Activated CD8-positive, alpha-beta memory T cell treated with anti-CD3 and anti-CD28 coated beads, Interleukin-2, amount 50 U/mL, for 48 hours (primary cell): ENCODE measurements at regions not wholly inside any gene's neighbourhood (a gene's known extent, or its start where the extent isn't known, plus 50 kb on each side); places are given as distances from the start of the nearest gene placed in this dataset.

Experiments
- DNase-seq: peaks from one replicate; pipeline ENCODE4 v3.0.0-alpha.2; 2020

DNA sequence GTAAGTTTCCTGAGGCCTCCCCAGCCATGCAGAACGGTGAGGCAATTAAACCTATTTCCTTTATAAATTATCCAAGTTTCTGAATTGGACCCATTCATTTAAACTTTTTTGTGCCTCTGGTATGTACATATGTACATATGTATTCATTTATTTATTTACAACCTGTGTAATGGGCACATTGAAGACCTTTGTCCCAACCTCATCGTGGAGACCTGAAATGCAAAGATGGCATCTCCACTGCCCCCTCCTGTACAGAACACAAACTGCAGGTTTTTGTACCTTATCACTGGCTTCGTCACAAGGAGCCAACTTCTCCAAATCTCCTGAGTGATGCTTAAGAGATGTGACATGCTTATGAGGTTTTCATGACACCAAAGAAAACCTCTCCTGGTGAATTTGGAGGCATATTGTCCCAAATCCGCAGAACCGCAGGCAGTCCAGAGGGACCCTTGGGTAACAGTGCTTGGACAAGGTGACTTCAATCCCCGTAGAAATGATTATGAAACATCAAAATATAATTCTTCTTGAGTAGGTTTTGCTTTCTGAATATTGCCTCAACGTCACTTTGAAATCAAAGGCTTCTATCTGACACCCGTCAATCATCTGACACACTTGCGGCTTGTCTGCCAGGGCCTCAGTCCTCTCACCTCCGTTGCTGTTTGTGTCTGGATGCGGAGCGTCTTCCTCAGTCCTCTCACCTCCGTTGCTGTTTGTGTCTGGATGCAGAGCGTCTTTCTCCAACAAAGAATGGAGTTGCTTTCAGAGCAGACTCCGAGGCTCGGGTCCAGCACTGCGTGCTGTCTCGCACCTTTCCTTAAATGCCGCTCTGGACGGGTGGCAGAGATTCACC lies 135.0 kb upstream of the IRX4 start:
- no peak for DNase-seq

DNA sequence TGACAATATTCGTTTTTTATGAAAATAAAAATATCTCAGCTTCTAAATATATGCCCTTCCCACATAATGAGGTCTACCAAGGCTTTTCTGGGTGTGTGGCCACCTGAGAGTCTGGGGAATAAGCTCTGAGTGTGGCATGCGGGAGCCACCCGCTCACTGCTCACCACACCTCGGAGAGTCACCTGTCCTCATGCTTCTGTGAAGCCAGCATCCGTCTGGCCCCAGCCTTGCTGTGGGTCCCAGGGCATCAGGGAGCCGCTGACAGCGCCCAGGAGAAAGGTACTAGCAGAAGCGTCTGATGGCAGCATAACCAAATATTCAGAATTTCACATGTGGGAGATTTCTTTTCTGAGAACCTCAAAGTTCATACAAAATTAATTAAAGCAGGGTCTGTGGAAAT lies 133.2 kb upstream of the IRX4 start:
- DNase-seq: no peak

GRCh38 chr5:2015124-2015848 lies 132.6 kb upstream of the IRX4 start:
- DNase-seq: no peak

DNA sequence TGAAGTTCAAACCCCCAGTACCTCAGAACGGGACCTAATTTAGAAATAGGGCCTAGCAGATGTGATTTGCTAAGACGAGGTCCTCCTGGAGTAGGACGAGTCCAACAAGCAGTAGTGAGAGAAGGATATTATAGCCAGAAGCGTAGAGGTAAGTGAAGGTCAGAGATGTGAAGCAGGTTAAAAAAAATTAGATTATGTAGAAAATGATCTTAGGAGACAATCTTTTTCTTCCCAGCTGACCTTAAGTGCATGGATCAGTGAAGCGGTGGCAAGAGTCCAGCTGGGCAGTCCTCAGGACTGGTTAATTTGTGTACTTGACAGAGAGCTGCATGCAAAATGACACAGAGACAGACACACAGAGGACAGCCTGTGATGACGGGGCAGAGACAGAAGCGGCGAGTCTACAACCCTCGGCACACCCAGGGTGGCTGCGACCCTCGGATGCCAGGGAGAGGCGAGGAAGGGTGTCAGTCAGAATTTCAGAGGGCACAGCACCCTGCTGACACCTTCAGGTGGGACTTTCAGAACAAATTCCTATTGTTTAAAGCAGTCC lies 131.4 kb upstream of the IRX4 start:
- DNase-seq: no peak

DNA sequence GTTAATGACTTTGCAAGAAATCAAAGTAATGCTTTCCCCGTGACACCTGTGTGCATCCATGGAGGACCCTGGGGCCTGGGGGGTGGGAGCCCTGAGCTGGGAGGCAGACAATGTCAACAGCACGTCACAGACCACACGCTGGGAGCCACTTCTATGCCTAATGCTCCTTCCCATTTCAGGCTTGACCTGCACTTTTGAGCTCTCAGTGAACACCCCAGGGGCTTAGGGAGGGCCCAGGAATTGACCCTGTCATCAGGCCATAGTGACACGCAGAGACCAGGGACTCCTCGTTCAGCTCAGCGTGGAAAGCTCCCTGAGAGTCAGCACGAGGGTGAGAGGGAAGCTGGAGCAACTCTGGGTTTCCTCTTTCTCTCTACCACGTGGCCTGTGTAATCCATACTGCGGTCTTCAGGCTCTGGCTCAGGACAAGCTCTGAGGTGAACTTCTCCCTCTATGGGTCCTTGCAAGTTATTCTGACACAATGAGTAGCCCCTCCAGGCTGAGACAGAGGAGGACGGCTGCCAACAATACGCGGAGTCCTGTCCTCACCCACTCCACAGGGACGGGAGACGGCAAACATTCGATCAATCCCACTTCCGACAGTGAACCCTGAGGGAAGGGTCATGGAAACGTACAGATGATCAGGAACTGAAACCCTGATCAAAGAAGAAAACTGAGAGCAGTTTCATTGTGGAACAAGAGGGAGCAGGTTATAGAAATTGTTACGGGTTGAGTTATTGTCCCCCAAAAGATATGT lies 130.8 kb upstream of the IRX4 start:
- DNase-seq: no peak

GRCh38 chr5:2012885-2013284 lies 130.2 kb upstream of the IRX4 start:
- no peak for DNase-seq

- no peak for DNase-seq
These were observed 129.0 kb upstream of the IRX4 start for GRCh38 chr5:2011481-2012411.

DNA sequence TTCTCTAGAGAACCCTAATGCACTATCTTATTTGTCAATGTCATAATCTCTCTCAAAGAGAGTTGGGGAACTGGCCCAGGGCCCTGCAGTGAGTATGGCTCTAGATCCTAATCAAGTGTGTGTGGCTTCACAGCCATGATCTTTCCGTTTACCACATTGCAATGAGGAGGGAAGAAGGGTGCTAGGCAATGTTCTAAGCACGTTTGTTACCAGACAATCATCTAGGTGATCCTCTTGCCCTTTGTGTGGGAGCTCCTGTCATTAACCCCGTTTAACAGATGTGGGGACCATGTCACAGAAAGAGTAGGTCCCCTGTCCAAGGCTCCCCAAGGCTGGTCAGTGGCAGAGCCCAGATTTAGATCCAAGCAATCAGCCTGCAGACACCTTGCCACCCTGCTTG lies 128.2 kb upstream of the IRX4 start:
- no peak for DNase-seq

- no peak for DNase-seq
These were observed 127.5 kb upstream of the IRX4 start for GRCh38 chr5:2009986-2010914.

DNA sequence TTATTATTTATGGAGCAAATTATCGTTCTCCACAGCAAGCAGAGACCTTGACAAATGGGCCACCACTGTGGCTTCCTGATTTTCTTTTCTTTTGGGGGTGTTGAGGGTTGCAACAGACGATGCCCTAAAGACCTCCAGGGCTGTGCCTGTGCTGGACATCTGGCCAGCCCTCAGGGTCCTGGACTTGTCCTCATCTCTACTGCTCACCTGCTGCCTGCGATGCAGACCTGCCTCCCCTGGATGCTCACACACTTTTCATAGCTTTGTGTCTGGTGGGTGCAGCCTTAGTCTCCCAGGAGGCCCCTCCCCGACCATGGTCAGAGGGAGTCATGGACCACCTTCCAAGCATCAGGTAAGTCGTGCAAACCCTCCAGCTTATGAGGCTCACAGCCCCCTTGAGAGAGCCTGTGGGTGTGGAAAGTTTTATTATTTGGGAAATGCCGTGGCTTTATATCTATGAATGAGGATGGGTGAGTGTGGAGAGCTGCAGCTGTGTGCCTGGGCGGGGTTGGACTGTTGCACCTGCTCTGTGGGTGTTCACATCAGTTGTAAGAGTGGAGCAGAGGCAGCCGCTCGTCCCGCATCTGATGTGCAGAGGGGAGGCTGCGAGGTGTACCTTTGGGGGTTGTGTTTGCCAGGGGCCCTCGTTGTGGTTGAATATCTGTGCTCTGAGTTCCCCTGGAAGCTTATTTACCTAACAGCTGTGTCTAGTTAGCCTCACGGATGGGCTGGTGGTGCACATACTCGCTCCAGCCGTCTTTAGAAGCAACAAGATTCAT lies 126.3 kb upstream of the IRX4 start:
- DNase-seq: no peak

GRCh38 chr5:2007878-2008501 lies 125.3 kb upstream of the IRX4 start:
- DNase-seq: no peak

DNA sequence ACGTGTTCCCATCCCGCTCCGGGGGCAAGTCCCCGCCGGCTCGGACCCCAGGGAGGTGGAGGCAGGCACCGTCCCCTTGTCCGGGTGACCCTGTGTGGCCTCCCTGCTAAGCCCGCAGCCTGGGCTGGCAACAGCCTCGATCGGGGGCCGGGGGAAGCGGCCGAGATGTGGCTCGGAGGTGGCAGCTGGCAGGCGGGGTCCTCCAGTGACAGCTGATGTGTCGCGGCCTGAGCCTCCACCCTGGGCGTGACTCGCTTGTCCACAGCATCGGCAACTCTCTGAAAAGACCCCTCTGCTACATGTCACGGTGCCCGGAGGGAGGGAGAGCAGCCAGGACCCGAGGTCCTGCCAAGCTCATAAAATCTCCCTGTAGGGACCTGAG lies 124.8 kb upstream of the IRX4 start:
- no peak for DNase-seq

- DNase-seq: no peak
These were observed 124.2 kb upstream of the IRX4 start for GRCh38 chr5:2006971-2007291.

DNA sequence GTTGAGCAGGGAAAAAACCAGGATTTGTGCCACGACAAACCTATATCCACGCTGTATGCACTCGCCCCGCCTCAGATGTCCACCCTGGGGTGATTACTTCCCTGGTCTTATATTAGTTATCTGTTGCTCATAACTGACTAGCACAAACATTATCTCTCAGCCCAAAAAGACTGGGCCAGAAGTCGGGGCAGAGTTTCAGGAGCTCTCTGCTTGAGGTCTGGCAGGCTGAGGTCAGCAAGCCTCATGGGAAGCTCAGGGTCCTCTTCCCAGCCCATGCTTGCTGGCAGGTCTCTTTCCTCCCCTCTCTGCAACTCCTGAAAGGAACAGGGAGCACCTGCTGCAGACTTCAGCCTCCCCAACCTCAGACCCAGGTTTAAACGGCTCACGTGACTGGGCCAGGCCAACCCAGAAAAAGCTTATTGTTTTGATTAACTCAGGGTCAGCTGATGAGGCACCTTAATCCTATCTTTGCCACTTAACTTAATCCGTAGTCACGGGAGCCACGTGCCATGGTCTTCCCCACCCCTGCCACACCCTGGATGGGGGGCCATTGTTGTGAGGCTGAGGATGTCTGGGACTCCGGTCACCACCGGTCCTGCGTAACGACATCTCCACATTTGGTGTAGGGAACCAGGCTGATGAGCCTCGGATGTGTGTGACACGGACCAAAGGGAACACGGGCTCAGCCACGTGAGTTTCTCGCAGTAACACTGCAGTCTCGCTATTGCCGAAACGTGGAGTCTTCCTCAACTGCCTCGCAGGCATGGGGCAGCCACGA lies 123.7 kb upstream of the IRX4 start:
- no peak for DNase-seq

DNA sequence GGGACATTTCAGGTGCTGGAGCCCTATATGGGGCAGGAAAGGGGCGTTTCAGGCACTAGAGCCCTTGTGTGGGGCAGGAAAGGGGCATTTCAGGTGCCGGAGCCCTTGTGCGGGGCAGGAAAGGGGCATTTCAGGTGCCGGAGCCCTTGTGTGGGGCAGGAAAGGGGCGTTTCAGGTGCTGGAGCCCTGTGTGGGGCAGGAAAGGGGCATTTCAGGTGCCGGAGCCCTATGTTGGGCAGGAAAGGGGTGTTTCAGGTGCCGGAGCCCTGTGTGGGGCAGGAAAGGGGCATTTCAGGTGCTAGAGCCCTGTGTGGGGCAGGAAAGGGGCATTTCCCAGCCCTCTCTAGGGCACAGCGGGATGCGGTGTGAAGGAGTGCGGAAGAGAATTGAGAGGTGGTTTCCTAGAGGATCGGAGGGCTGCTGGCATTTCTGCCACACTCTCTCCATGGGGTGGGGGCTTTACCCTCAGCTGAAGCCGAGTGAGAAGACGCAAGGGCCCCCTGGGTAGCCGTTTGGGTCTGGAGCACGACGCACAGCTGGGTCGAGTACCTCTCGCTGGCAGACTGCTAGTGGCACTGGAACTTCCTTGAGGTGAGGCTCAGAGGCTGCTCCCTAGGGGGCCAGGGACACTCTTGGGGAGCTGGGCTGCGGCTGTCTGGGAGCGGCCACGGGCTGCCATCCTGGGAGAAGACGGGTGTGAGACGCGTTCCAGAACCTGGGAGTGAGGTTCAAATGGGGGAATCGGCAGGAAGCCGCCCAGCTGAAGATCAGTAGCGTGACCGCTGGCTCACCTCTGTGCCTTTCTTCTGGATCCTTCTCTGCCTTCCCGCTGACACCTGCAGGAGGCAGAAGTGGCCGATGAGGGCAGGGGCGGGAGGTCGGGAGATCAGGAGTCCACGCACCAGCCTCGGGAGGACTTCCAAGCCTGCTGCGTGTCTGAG lies 122.6 kb upstream of the IRX4 start:
- no peak for DNase-seq

GRCh38 chr5:2003690-2004365 lies 121.1 kb upstream of the IRX4 start:
- no peak for DNase-seq

- DNase-seq: no peak
These were observed 120.5 kb upstream of the IRX4 start for GRCh38 chr5:2003206-2003605.
